ENCODE measurements at regions not wholly inside any gene's neighbourhood (a gene's known extent, or its start where the extent isn't known, plus 50 kb on each side); places are given as distances from the start of the nearest gene placed in this dataset.

GRCh38 chr9:104980039-104980654, 52.2 kb upstream of the ABCA1 start:
- H3K27me3 ChIP-seq (ENCODE audit: control insufficient read depth, insufficient read depth, low read length): no peaks in the 10 kb centered on the region

GRCh38 chr9:104981543-104982129, 53.7 kb upstream of the ABCA1 start:
- H3K4me3 ChIP-seq (ENCODE audit: low read depth, low read length): no peak overlapping the region
- H3K27me3 ChIP-seq (ENCODE audit: control insufficient read depth, insufficient read depth, low read length): no peaks in the 10 kb centered on the region
- H3K36me3 ChIP-seq (ENCODE audit: control insufficient read depth, insufficient read depth, low read length): no peaks in the 10 kb centered on the region
- no peak overlapping the region for H3K27ac ChIP-seq (ENCODE audit: low read depth, low read length)
- H3K9ac ChIP-seq (ENCODE audit: low read length): no peak overlapping the region
- H3K9me3 ChIP-seq (ENCODE audit: control insufficient read depth, insufficient read depth, low read depth, low read length): no peaks in the 10 kb centered on the region
- no peaks in the 10 kb centered on the region for H3K4me1 ChIP-seq (ENCODE audit: control insufficient read depth, insufficient read depth, low read length)

More at GRCh38 chr9:104980039-104980654, 52.2 kb upstream of the ABCA1 start:
- H3K9me3 ChIP-seq (ENCODE audit: control insufficient read depth, insufficient read depth, low read depth, low read length): no peaks in the 10 kb centered on the region
- no peak overlapping the region for H3K9ac ChIP-seq (ENCODE audit: low read length)
- H3K36me3 ChIP-seq (ENCODE audit: control insufficient read depth, insufficient read depth, low read length): no peaks in the 10 kb centered on the region
- no peaks in the 10 kb centered on the region for H3K4me1 ChIP-seq (ENCODE audit: control insufficient read depth, insufficient read depth, low read length)
- no peak overlapping the region for H3K4me3 ChIP-seq (ENCODE audit: low read depth, low read length)
- no peak overlapping the region for H3K27ac ChIP-seq (ENCODE audit: low read depth, low read length)

DNA sequence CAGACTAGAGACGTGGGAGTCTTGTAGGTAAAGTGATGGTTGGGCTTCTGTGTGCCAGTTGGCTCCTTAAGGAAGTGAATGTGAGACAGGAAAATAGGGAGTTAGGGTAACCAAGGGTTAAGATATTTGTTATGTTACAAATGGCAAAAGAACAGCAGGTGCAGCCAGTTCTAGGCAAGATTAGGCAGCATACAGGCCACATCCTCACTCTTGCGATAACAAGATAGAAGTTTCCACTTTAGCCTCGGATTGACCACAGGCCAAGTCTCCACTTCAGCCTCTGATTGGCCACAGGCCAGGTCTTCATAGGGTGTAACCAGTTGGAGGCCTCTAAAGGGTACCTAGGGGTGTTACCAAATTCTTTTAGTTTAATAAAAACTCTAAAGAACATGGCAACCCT, 54.6 kb upstream of the ABCA1 start:
- Histone ChIP-seq H3K9ac (ENCODE audit: low read length) (no peak overlapping the region), H3K9me3 (ENCODE audit: control insufficient read depth, insufficient read depth, low read depth, low read length) (no peaks in the 10 kb centered on the region), H3K36me3 (ENCODE audit: control insufficient read depth, insufficient read depth, low read length) (no peaks in the 10 kb centered on the region), H3K4me3 (ENCODE audit: low read depth, low read length) (no peak overlapping the region), H3K27ac (ENCODE audit: low read depth, low read length) (no peak overlapping the region), H3K27me3 (ENCODE audit: control insufficient read depth, insufficient read depth, low read length) (no peaks in the 10 kb centered on the region), H3K4me1 (ENCODE audit: control insufficient read depth, insufficient read depth, low read length) (no peaks in the 10 kb centered on the region)

GRCh38 chr9:104983491-104983890, 55.5 kb upstream of the ABCA1 start:
- no peak overlapping the region for H3K9ac ChIP-seq (ENCODE audit: low read length)
- H3K4me1 ChIP-seq (ENCODE audit: control insufficient read depth, insufficient read depth, low read length): no peaks in the 10 kb centered on the region
- no peaks in the 10 kb centered on the region for H3K9me3 ChIP-seq (ENCODE audit: control insufficient read depth, insufficient read depth, low read depth, low read length)
- no peaks in the 10 kb centered on the region for H3K36me3 ChIP-seq (ENCODE audit: control insufficient read depth, insufficient read depth, low read length)
- H3K4me3 ChIP-seq (ENCODE audit: low read depth, low read length): no peak overlapping the region
- H3K27me3 ChIP-seq (ENCODE audit: control insufficient read depth, insufficient read depth, low read length): peaks cover 2% of the 10 kb centered on the region; the same call in 1 of the 2 replicates
- H3K27ac ChIP-seq (ENCODE audit: low read depth, low read length): no peak overlapping the region

- Histone ChIP-seq H3K4me3 (ENCODE audit: low read depth, low read length) (no peak overlapping the region), H3K4me1 (ENCODE audit: control insufficient read depth, insufficient read depth, low read length) (no peaks in the 10 kb centered on the region), H3K9ac (ENCODE audit: low read length) (no peak overlapping the region), H3K27ac (ENCODE audit: low read depth, low read length) (no peak overlapping the region), H3K27me3 (ENCODE audit: control insufficient read depth, insufficient read depth, low read length) (peaks cover 7% of the 10 kb centered on the region), H3K36me3 (ENCODE audit: control insufficient read depth, insufficient read depth, low read length) (no peaks in the 10 kb centered on the region), H3K9me3 (ENCODE audit: control insufficient read depth, insufficient read depth, low read depth, low read length) (no peaks in the 10 kb centered on the region)
Measured at GRCh38 chr9:104984121-104984520, 56.2 kb upstream of the ABCA1 start.

DNA sequence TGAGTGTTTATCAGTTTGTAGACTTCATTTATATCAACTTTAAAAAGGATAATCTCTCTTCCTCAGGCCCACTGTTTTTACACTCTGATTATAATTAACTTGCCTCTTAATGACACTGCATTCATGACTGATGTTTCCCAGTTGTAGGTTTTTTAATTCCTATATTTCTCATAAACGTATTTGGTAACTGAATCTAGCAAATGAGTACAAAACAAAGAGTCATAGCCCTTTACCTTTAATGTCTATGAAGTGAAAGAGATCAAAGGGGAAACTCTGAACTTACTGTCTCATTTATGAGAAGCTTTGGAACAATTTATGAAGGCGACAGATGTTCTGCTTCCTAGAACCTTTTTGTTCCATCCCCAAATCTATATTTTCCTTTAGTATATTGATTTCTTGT, 56.6 kb upstream of the ABCA1 start:
- Histone ChIP-seq H3K27ac (ENCODE audit: low read depth, low read length) (no peak overlapping the region), H3K4me3 (ENCODE audit: low read depth, low read length) (no peak overlapping the region), H3K9me3 (ENCODE audit: control insufficient read depth, insufficient read depth, low read depth, low read length) (no peaks in the 10 kb centered on the region), H3K36me3 (ENCODE audit: control insufficient read depth, insufficient read depth, low read length) (no peaks in the 10 kb centered on the region), H3K27me3 (ENCODE audit: control insufficient read depth, insufficient read depth, low read length) (peaks cover 11% of the 10 kb centered on the region), H3K4me1 (ENCODE audit: control insufficient read depth, insufficient read depth, low read length) (no peaks in the 10 kb centered on the region), H3K9ac (ENCODE audit: low read length) (no peak overlapping the region)

GRCh38 chr9:104984948-104985347, 57.0 kb upstream of the ABCA1 start:
- H3K27me3 ChIP-seq (ENCODE audit: control insufficient read depth, insufficient read depth, low read length): peaks cover 15% of the 10 kb centered on the region
- H3K9ac ChIP-seq (ENCODE audit: low read length): no peak overlapping the region
- no peaks in the 10 kb centered on the region for H3K4me1 ChIP-seq (ENCODE audit: control insufficient read depth, insufficient read depth, low read length)
- H3K27ac ChIP-seq (ENCODE audit: low read depth, low read length): no peak overlapping the region
- no peaks in the 10 kb centered on the region for H3K36me3 ChIP-seq (ENCODE audit: control insufficient read depth, insufficient read depth, low read length)
- no peak overlapping the region for H3K4me3 ChIP-seq (ENCODE audit: low read depth, low read length)
- H3K9me3 ChIP-seq (ENCODE audit: control insufficient read depth, insufficient read depth, low read depth, low read length): no peaks in the 10 kb centered on the region

- Histone ChIP-seq H3K4me3 (ENCODE audit: low read depth, low read length) (no peak overlapping the region), H3K9ac (ENCODE audit: low read length) (no peak overlapping the region), H3K36me3 (ENCODE audit: control insufficient read depth, insufficient read depth, low read length) (no peaks in the 10 kb centered on the region), H3K4me1 (ENCODE audit: control insufficient read depth, insufficient read depth, low read length) (peaks cover 6% of the 10 kb centered on the region), H3K27me3 (ENCODE audit: control insufficient read depth, insufficient read depth, low read length) (peaks cover 26% of the 10 kb centered on the region), H3K9me3 (ENCODE audit: control insufficient read depth, insufficient read depth, low read depth, low read length) (no peaks in the 10 kb centered on the region), H3K27ac (ENCODE audit: low read depth, low read length) (no peak overlapping the region)
Measured at GRCh38 chr9:104986096-104986495, 58.1 kb upstream of the ABCA1 start.

- no peak overlapping the region for H3K27ac ChIP-seq (ENCODE audit: low read depth, low read length)
- H3K9ac ChIP-seq (ENCODE audit: low read length): no peak overlapping the region
- H3K36me3 ChIP-seq (ENCODE audit: control insufficient read depth, insufficient read depth, low read length): no peaks in the 10 kb centered on the region
- peaks cover 17% of the 10 kb centered on the region for H3K4me1 ChIP-seq (ENCODE audit: control insufficient read depth, insufficient read depth, low read length)
- no peaks in the 10 kb centered on the region for H3K9me3 ChIP-seq (ENCODE audit: control insufficient read depth, insufficient read depth, low read depth, low read length)
- peaks cover 39% of the 10 kb centered on the region for H3K27me3 ChIP-seq (ENCODE audit: control insufficient read depth, insufficient read depth, low read length)
- H3K4me3 ChIP-seq (ENCODE audit: low read depth, low read length): no peak overlapping the region
Measured at GRCh38 chr9:104987743-104988142, 59.8 kb upstream of the ABCA1 start.

DNA sequence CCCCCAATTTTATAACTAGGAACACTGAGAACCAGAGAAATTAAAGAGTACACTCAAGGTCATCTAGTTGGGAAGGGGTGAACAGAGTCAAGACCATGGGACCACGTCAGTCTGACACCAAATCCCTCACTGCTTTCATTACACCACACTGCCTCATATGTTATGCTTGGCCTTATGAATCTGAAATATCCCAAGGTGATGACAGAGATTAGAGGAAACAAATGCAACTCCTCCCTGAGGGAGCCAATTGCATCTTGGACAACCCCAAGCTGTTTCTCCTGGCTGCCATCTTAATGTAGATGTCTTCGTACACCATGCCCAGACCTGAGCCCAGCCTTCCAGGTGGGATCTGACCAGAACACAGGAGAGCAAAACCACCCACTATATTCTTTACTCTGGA, 60.6 kb upstream of the ABCA1 start:
- H3K4me3 ChIP-seq (ENCODE audit: low read depth, low read length): no peak overlapping the region
- no peaks in the 10 kb centered on the region for H3K9me3 ChIP-seq (ENCODE audit: control insufficient read depth, insufficient read depth, low read depth, low read length)
- peaks cover 39% of the 10 kb centered on the region for H3K27me3 ChIP-seq (ENCODE audit: control insufficient read depth, insufficient read depth, low read length)
- H3K4me1 ChIP-seq (ENCODE audit: control insufficient read depth, insufficient read depth, low read length): peaks cover 25% of the 10 kb centered on the region
- no peak overlapping the region for H3K27ac ChIP-seq (ENCODE audit: low read depth, low read length)
- no peaks in the 10 kb centered on the region for H3K36me3 ChIP-seq (ENCODE audit: control insufficient read depth, insufficient read depth, low read length)
- H3K9ac ChIP-seq (ENCODE audit: low read length): no peak overlapping the region

- H3K36me3 ChIP-seq (ENCODE audit: control insufficient read depth, insufficient read depth, low read length): no peaks in the 10 kb centered on the region
- peak overlapping the region; percentile 72 for H3K9ac ChIP-seq (ENCODE audit: low read length)
- no peak overlapping the region for H3K27ac ChIP-seq (ENCODE audit: low read depth, low read length)
- H3K27me3 ChIP-seq (ENCODE audit: control insufficient read depth, insufficient read depth, low read length): peaks cover 39% of the 10 kb centered on the region
- no peaks in the 10 kb centered on the region for H3K9me3 ChIP-seq (ENCODE audit: control insufficient read depth, insufficient read depth, low read depth, low read length)
- peak overlapping the region; percentile 82 for H3K4me3 ChIP-seq (ENCODE audit: low read depth, low read length)
- peaks cover 33% of the 10 kb centered on the region for H3K4me1 ChIP-seq (ENCODE audit: control insufficient read depth, insufficient read depth, low read length)
Measured at GRCh38 chr9:104991144-104991953, 63.4 kb upstream of the ABCA1 start.

Measured in HUES6 (cell line).